Fibroblast of skin of right quadriceps (primary cell): ENCODE measurements at regions not wholly inside any gene's neighbourhood (a gene's known extent, or its start where the extent isn't known, plus 50 kb on each side); places are given as distances from the start of the nearest gene placed in this dataset.
"Not testable (repeated sequence)": the region's sequence is repeated elsewhere in the genome, so short reads cannot be mapped to it uniquely, and the experiment has no call there.

ENCODE experiments used
- DNase-seq: peaks from one replicate; pipeline ENCODE4 v3.0.0-alpha.2; 2013

GRCh38 chr9:7739595-7739994, 60.0 kb downstream of the DMAC1 start:
- DNase-seq = no peak

- DNase-seq = no peak
These were observed 64.3 kb downstream of the DMAC1 start for GRCh38 chr9:7735311-7735710.

DNA sequence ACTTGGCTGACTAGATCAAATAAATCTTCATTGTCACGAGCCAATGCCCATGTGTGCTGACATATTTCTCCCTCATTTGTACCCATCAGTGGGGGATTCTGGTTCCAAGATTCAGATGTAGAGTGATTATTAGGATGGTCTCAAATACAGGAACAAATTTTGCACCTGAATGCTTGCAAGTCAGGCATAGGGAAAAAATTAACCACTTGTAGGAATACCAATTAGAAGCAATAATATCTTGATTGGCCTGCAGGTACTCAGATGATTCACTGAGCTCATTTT, 69.5 kb downstream of the DMAC1 start:
- DNase-seq = no peak

DNA sequence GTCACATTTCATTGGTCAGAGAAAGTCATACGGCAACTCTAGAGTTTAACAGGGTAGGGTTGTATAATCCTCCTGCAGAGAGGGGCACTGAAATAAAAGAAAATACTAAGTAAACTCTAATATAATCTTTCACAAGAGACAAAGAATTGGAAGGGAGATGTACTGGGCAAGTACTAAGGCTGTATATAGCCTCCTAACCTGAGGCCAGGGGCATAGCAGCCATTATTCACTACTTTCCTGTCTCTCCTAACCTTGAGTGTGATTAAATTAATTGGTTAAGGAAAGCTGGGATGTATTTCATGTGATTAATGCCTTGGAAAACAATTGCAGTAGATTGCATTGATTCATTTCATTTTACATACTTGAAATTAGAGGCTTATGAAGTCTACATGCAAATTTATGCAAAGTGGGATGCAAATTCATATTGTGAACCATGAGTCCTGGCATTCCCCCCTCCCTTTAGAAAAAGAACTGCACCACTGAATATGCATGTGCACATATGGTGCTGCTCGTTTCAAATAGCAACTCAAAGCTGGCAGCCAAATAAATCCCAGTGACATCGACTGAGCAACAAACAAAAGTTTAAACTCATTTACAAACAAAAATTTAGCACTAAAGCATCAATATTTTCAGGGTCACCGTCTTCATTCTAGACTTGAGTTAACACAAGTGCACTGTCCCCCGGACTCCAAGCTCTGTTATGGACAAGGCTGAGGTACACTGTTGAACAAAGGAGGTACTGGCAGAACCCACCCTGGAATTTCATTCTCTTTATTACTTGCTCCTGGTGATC, 70.0 kb downstream of the DMAC1 start:
- DNase-seq = no peak

GRCh38 chr9:7721291-7721690, 78.3 kb downstream of the DMAC1 start:
- no peak for DNase-seq

DNA sequence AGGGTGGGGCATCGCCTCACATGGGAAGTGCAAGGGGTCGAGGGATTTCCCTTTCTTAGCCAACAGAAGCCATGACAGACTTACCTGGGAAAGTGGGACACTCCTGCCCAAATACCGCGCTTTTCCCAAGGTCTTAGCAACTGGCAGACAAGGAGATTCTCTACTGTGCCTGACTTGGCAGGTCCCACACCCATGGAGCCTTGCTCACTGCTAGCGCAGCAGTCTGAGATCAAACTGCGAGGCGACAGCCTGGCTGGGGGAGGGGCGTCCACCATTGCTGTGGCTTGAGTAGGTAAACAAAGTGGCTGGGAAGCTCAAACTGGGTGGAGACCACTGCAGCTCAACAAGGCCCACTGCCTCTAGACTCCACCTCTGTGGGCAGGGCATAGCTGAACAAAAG, 86.5 kb downstream of the DMAC1 start:
- DNase-seq = not testable (repeated sequence)

GRCh38 chr9:7710686-7711085, 88.9 kb downstream of the DMAC1 start:
- no peak for DNase-seq

- no peak for DNase-seq
These were observed 91.6 kb downstream of the DMAC1 start for GRCh38 chr9:7707934-7708333.

- no peak for DNase-seq
These were observed 95.0 kb downstream of the DMAC1 start for GRCh38 chr9:7704543-7704942.

DNA sequence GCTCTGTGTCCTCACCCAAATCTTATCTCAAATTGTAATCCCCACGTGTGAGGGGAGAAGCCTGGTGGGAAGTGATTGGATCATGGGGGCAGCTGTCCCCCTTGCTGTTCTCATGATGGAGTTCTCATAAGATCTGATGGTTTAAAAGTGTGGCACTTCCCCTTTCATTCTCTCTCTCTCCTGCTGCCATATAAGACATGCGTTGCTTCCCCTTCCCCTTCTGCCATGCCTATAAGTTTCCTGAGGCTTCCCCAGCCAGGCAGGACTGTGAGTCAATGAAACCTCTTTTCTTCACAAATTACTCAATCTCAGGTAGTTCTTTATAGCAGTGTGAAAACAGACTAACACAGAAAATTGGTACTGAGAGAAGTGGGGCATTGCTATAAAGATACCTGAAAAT, 107.7 kb downstream of the DMAC1 start:
- DNase-seq = no peak

DNA sequence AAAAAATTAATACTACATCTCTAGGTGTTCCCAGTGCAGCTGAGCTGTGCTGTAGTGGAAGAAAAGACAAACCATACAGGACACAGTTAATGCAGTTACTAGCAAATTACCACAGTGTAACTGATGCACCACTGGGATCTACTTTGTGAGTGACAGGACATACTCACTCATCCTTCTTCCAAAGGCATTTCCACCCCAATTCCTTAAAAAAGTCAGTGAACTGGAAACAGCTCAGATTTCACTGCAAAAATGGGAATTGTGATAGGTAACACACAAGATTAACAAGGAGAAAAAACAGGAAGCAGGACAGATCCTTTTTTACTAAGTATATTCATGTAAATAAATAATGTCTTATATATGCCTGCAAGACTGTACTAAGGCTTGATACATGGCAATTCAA, 109.6 kb downstream of the DMAC1 start:
- DNase-seq = no peak

- DNase-seq = no peak
These were observed 111.0 kb downstream of the DMAC1 start for GRCh38 chr9:7688626-7689025.

DNA sequence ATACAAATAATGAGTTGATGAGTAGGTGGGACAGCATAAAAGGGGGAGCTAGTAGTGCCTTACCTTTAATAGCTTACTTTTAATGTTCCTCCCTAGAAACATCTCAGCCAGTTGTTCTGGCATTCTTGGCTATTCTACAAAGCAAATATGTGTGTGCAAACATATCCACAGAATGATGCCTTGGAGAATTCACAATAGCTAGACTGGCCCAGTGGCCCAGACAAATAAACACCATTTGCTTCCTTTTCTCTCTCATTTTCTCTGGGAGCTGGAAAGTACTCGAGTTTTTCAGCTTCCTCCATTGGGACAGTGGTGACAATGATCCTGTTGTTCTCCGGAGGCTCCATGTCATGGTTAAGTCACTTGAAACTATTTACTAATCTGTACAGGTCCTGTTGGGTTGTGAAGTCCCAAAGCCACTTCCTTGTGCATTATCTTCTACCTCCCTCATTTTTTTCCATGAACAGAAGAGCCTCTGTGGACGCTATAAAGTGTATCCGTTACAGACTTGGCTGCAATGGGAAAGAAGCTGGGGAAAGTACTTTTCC, 122.9 kb downstream of the DMAC1 start:
- DNase-seq = no peak

DNA sequence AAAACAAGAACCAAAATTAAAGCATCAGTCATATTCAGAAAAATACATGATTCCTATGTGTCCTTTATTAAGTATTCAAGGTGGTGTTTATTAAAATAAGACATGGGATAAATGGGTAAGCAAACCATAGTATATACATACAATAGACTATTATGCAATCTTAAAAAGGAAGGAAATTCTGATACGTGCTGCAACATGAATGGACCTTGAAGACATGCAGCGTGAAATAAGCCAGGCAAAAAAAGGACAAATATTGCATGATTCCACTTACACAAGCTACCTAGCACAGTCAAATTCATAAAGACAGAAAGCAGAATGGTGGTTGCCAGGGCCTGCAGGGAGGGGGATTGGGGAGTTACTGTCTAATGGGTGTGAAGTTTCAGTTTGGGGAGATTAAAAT, 127.7 kb downstream of the DMAC1 start:
- no peak for DNase-seq

DNA sequence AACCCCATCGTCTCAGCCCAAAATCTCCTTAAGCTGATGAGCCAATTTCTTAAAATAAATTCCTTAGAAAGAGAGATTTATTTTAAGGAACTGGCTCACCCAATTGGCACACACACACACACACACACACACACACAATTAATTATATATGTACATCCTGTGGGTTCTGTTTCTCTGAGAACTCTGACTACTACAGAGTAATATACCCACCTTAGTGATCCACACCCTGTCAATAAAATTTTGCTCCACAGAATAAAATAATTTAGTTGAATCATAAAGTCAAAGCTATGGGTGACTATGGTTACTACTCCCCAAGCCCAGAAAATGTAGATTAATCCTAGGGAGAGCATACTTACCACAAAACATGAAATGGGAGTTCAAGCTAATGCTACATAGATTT, 131.0 kb downstream of the DMAC1 start:
- DNase-seq = no peak

- DNase-seq = no peak
These were observed 133.7 kb downstream of the DMAC1 start for GRCh38 chr9:7665874-7666273.

- no peak for DNase-seq
These were observed 139.8 kb downstream of the DMAC1 start for GRCh38 chr9:7659766-7660165.

- no peak for DNase-seq
These were observed 142.9 kb downstream of the DMAC1 start for GRCh38 chr9:7656636-7657035.

- no peak for DNase-seq
These were observed 146.3 kb downstream of the DMAC1 start for GRCh38 chr9:7653262-7653661.

GRCh38 chr9:7640231-7640630, 159.3 kb downstream of the DMAC1 start:
- peak; percentile 48 for DNase-seq

DNA sequence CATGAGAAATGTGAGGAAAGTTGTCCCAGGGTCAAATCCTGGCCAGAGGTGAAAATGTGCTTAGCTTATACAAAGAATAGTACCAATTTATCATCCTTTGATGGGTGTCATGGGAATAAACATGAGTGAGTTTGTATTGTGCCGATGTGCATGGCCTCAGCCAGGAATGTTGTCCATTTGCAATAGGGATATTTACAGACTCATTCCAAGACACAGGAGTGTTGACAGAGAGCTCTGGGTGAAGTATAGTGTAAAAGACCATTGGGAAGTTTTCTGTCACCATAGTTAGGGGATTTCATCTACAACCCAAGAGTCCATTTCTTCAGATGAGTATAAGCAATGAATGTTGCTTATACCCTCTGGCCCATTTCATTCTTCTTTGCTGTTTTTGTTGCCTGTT, 160.1 kb downstream of the DMAC1 start:
- no peak for DNase-seq

DNA sequence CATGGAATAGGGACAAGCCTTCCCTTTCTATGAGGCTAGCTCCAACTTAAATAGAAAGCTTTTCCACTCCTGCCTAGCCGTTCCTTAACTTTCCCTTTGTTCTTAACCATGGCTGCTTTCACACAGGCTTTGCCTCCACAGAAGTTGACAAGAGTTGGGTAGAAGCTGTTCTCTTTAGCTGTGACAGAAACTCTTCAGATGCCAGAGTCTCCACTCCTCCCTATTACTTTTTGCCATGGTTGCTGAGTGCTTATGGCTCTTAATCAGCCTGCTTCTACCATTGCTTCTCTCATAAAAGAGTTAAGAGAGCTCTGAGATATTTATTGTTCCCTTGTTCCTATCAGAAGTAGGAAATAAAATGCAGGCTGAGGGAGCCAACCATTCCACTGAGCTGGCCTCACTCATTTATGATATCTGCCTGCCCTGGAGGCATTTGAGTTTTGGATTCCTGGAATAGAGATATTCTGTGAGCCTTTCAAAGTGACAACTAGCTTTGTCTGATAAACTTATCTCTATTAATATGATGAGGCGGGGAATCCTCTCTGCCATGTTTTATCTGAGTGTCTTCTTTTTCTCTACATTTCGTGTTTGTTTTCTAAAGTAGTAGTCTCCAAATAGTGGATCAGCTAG, 162.6 kb downstream of the DMAC1 start:
- no peak for DNase-seq

GRCh38 chr9:7636309-7636708, 163.3 kb downstream of the DMAC1 start:
- DNase-seq = no peak

DNA sequence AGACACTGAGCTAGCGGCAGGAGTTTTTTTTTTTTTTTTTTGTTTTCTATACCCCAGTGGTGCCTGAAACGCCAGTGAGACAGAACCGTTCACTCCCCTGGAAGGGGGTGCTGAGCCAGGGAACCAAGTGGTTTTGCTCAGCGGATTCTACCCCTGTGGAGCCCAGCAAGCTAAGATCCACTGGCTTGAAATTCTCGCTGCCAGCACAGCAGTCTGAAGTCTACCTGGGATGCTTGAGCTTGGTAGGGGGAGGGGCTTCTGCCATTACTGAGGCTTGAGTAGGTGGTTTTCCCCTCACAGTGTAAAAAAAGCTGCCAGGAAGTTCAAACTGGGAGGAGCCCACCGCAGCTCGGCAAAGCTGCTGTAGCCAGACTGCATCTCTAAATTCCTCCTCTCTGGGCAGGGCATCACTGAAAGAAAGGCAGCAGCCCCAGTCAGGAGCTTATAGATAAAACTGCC, 173.0 kb downstream of the DMAC1 start:
- not testable (repeated sequence) for DNase-seq

DNA sequence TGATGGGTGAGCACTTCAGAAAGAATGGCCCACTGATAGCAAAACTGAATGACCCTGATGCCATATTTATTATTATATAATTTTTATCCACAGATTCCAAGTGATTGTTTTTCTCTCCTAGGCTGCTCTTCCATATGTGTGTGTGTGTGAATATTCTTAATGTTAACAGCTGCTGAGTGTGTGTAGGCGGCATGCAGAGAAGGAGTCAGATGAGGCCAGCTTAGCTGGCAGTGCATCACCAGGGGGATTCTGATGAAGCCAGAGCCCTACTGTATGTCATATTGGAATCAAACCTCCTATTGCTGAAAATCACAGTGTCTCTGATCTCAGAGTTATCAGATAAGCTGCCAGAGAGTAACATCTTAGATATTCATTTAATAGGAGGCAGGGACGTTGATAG, 177.1 kb downstream of the DMAC1 start:
- DNase-seq = no peak
